PC-9 (cell line): ENCODE measurements at regions not wholly inside any gene's neighbourhood (a gene's known extent, or its start where the extent isn't known, plus 50 kb on each side); places are given as distances from the start of the nearest gene placed in this dataset.

Experiments
- BruUV-seq: library from RNA; stranded (reverse); fragments of 400-500 nt; replicated peaks from 2 replicates; lab custom pipeline; 2021; lab: Mats Ljungman, UMichigan
- CTCF ChIA-PET: fragments of 300-600 bp; sonication (Branson Sonifier 250); formaldehyde crosslinking; loops from one replicate; lab custom pipeline; 2022; ENCODE audit warnings: antibody characterized with exemption; lab: Charles Lee
- POLR2A ChIA-PET: fragments of 300-600 bp; sonication (Branson Sonifier 250); formaldehyde crosslinking; loops from one replicate; lab custom pipeline; 2022; ENCODE audit warnings: antibody characterized with exemption; ENCODE audit not compliant: unreplicated experiment; lab: Charles Lee
- DNase-seq, 2 experiments: peaks; one replicate each; pipeline versions ENCODE4 v3.0.0 to v3.0.0-alpha.2; 2015 to 2022; ENCODE audit warnings: mixed read lengths in 1 of 2
- H2AFZ ChIP-seq: fragments of 200-600 bp; sonication (generic); 2 replicates; pipeline ENCODE4 v1.8.1; 2017; ENCODE audit warnings: antibody characterized with exemption
- H3F3A ChIP-seq: fragments of 200-600 bp; sonication (generic); 2 replicates; pipeline ENCODE4 v1.8.1; 2017; ENCODE audit warnings: antibody characterized with exemption, mild to moderate bottlenecking, low read depth; ENCODE audit not compliant: insufficient read depth
- H3K27ac ChIP-seq: fragments of 200-600 bp; sonication (generic); 2 replicates; pipeline ENCODE4 v1.6.1; 2016; ENCODE audit warnings: mixed run types
- H3K27me3 ChIP-seq: fragments of 200-600 bp; sonication (generic); 2 replicates; pipeline ENCODE4 v1.6.1; 2016; ENCODE audit warnings: low read depth, mixed run types; ENCODE audit not compliant: insufficient read depth
- H3K36me3 ChIP-seq: fragments of 200-600 bp; sonication (generic); 2 replicates; pipeline ENCODE4 v1.6.1; 2016; ENCODE audit warnings: low read depth, mixed run types
- H3K4me1 ChIP-seq: fragments of 200-600 bp; sonication (generic); replicated peaks from 2 replicates; pipeline ENCODE4 v1.6.1; 2016; ENCODE audit warnings: mixed run types; ENCODE audit not compliant: insufficient read depth
- H3K4me2 ChIP-seq: fragments of 200-600 bp; sonication (generic); 2 replicates; pipeline ENCODE4 v1.6.1; 2017; ENCODE audit warnings: mixed run types
- H3K4me3 ChIP-seq: fragments of 200-600 bp; sonication (generic); 2 replicates; pipeline ENCODE4 v1.6.1; 2016; ENCODE audit warnings: mixed run types
- H3K79me2 ChIP-seq: fragments of 200-600 bp; sonication (generic); 2 replicates; pipeline ENCODE4 v1.6.1; 2017; ENCODE audit warnings: low read depth, mixed run types
- H3K9me2 ChIP-seq: fragments of 200-600 bp; sonication (generic); 2 replicates; pipeline ENCODE4 v1.8.1; 2017; ENCODE audit warnings: mild to moderate bottlenecking; ENCODE audit not compliant: insufficient read depth
- H3K9me3 ChIP-seq: fragments of 200-600 bp; sonication (generic); 2 replicates; pipeline ENCODE4 v1.8.1; 2016; ENCODE audit warnings: low read depth; ENCODE audit not compliant: insufficient read depth
- H4K20me1 ChIP-seq: fragments of 200-600 bp; sonication (generic); 2 replicates; pipeline ENCODE4 v1.8.1; 2017; ENCODE audit not compliant: insufficient read depth
- CTCF ChIP-seq: fragments of 200-600 bp; sonication (generic); conservative IDR thresholded peaks from 2 replicates; pipeline ENCODE4 v1.6.1; 2017; ENCODE audit warnings: mixed run types, antibody characterized with exemption, mild to moderate bottlenecking, moderate library complexity
- EZH2 ChIP-seq: fragments of 200-600 bp; sonication (generic); IDR thresholded peaks from 2 replicates; pipeline ENCODE4 v1.8.0; 2017; ENCODE audit warnings: antibody characterized with exemption, low read depth
- intact Hi-C: fragments of 100-400 bp; cut with micrococcal nuclease; formaldehyde crosslinking; loops from one replicate; pipeline ENCODE4 v1.10.0; 2022; ENCODE audit not compliant: unreplicated experiment

- H3K9me2 ChIP-seq: no peaks in the 10 kb centered on the region
- H3K27me3 ChIP-seq: no peaks in the 10 kb centered on the region
- H3K36me3 ChIP-seq: no peaks in the 10 kb centered on the region
- DNase-seq: no peak
- H3K4me2 ChIP-seq: no peak overlapping the region
- no TSS peak for BruUV-seq
- intact Hi-C loops: loop anchor here (5.0 to 10.0 kb wide), 2 partner anchors 137 to 445 kb away; no protein-coding TSS in a partner anchor
- no peak overlapping the region for H3K4me3 ChIP-seq
- no peak overlapping the region for H3K27ac ChIP-seq
- POLR2A ChIA-PET: interaction anchor here (0.5 kb wide), 1 partner anchor 204 kb away, joined by 6 read pairs; no protein-coding TSS in a partner anchor
- no peak for TF ChIP-seq CTCF
- H3K9me3 ChIP-seq: no peaks in the 10 kb centered on the region
- no peak overlapping the region for H2AFZ ChIP-seq
- no peaks in the 10 kb centered on the region for H4K20me1 ChIP-seq
- no peaks in the 10 kb centered on the region for H3K79me2 ChIP-seq
- no peaks in the 10 kb centered on the region for H3F3A ChIP-seq
- H3K4me1 ChIP-seq: no peaks in the 10 kb centered on the region
- CTCF ChIA-PET: no interaction called here
Observed at GRCh38 chr1:165147799-165148198, 208.7 kb downstream of the LMX1A start.

GRCh38 chr1:165144757-165145397 is 211.6 kb downstream of the LMX1A start:
- TF ChIP-seq CTCF: peak; percentile 85
- no peak for TF ChIP-seq EZH2
- H3K4me3 ChIP-seq: no peak overlapping the region
- H3K4me2 ChIP-seq: no peak overlapping the region
- peak in 1 of 2 experiments; percentile 56 for DNase-seq
- ChIA-PET POLR2A (no interaction called here), CTCF (no interaction called here)
- no peaks in the 10 kb centered on the region for H3K9me2 ChIP-seq
- no peak overlapping the region for H3K27ac ChIP-seq
- H3K9me3 ChIP-seq: no peaks in the 10 kb centered on the region
- H2AFZ ChIP-seq: no peak overlapping the region
- H3F3A ChIP-seq: no peaks in the 10 kb centered on the region
- no peaks in the 10 kb centered on the region for H4K20me1 ChIP-seq
- intact Hi-C loops: loop anchor here (1.0 to 10.0 kb wide), 5 partner anchors 112 to 1608 kb away; no protein-coding TSS in a partner anchor
- no peaks in the 10 kb centered on the region for H3K27me3 ChIP-seq
- no TSS peak for BruUV-seq
- H3K4me1 ChIP-seq: no peaks in the 10 kb centered on the region
- H3K79me2 ChIP-seq: no peaks in the 10 kb centered on the region
- no peaks in the 10 kb centered on the region for H3K36me3 ChIP-seq

GRCh38 chr1:165143437-165144065 is 213.0 kb downstream of the LMX1A start:
- Histone ChIP-seq H3F3A (no peaks in the 10 kb centered on the region), H3K36me3 (no peaks in the 10 kb centered on the region), H3K4me2 (no peak overlapping the region), H3K27me3 (no peaks in the 10 kb centered on the region), H3K9me3 (no peaks in the 10 kb centered on the region), H4K20me1 (no peaks in the 10 kb centered on the region), H3K4me3 (no peak overlapping the region), H3K27ac (no peak overlapping the region), H3K79me2 (no peaks in the 10 kb centered on the region), H3K9me2 (no peaks in the 10 kb centered on the region), H3K4me1 (no peaks in the 10 kb centered on the region), H2AFZ (no peak overlapping the region)
- POLR2A ChIA-PET: no interaction called here
- intact Hi-C loops: loop anchor here (1.0 to 10.0 kb wide), 6 partner anchors 14 to 1733 kb away; no protein-coding TSS in a partner anchor
- peak in 1 of 2 experiments; percentile 20 for DNase-seq
- BruUV-seq: no TSS peak
- CTCF ChIA-PET: interaction anchor here (0.6 kb wide), 1 partner anchor 226 kb away, joined by 4 read pairs; no protein-coding TSS in a partner anchor
- TF ChIP-seq CTCF: peak; percentile 90
- TF ChIP-seq EZH2: no peak
